ENCODE measurements at regions not wholly inside any gene's neighbourhood (a gene's known extent, or its start where the extent isn't known, plus 50 kb on each side); places are given as distances from the start of the nearest gene placed in this dataset.
A peak's percentile ranks its signal among the peaks of the same experiment; 100 is the strongest.

GRCh38 chr2:6060992-6061663 lies 368.9 kb downstream of the SOX11 start:
- H3K9me3 ChIP-seq (ENCODE audit: insufficient read depth, low read depth, low read length), result no peaks in the 10 kb centered on the region
- no peaks in the 10 kb centered on the region for H3K36me3 ChIP-seq (ENCODE audit: insufficient read depth, low read depth, low read length)
- peaks cover 5% of the 10 kb centered on the region; the same call in 1 of the 2 replicates for H3K4me1 ChIP-seq (ENCODE audit: insufficient read depth, low read length)

GRCh38 chr2:6064757-6065156 lies 372.6 kb downstream of the SOX11 start:
- Histone ChIP-seq H3K27me3 (ENCODE audit: insufficient read depth, low read length) (no peaks in the 10 kb centered on the region), H3K9ac (ENCODE audit: low read depth, low read length) (no peak overlapping the region), H3K36me3 (ENCODE audit: insufficient read depth, low read depth, low read length) (no peaks in the 10 kb centered on the region), H3K4me3 (ENCODE audit: low read length) (no peak overlapping the region), H3K9me3 (ENCODE audit: insufficient read depth, low read depth, low read length) (no peaks in the 10 kb centered on the region), H3K27ac (ENCODE audit: low read length) (no peak overlapping the region), H3K4me1 (ENCODE audit: insufficient read depth, low read length) (peaks cover 6% of the 10 kb centered on the region; the same call in 1 of the 2 replicates)

More at GRCh38 chr2:6060992-6061663, 368.9 kb downstream of the SOX11 start:
- no peaks in the 10 kb centered on the region for H3K27me3 ChIP-seq (ENCODE audit: insufficient read depth, low read length)
- no peak overlapping the region for H3K4me3 ChIP-seq (ENCODE audit: low read length)
- no peak overlapping the region for H3K9ac ChIP-seq (ENCODE audit: low read depth, low read length)
- no peak overlapping the region for H3K27ac ChIP-seq (ENCODE audit: low read length)

- H3K9ac ChIP-seq (ENCODE audit: low read depth, low read length), result no peak overlapping the region
- H3K36me3 ChIP-seq (ENCODE audit: insufficient read depth, low read depth, low read length), result no peaks in the 10 kb centered on the region
- no peaks in the 10 kb centered on the region for H3K9me3 ChIP-seq (ENCODE audit: insufficient read depth, low read depth, low read length)
- H3K27me3 ChIP-seq (ENCODE audit: insufficient read depth, low read length), result no peaks in the 10 kb centered on the region
- no peak overlapping the region for H3K4me3 ChIP-seq (ENCODE audit: low read length)
- H3K27ac ChIP-seq (ENCODE audit: low read length), result no peak overlapping the region
- H3K4me1 ChIP-seq (ENCODE audit: insufficient read depth, low read length), result peaks cover 11% of the 10 kb centered on the region; the same call in 1 of the 2 replicates
Observed at GRCh38 chr2:6065703-6066102, 373.5 kb downstream of the SOX11 start.

- Histone ChIP-seq H3K4me3 (ENCODE audit: low read length) (no peak overlapping the region), H3K9me3 (ENCODE audit: insufficient read depth, low read depth, low read length) (no peaks in the 10 kb centered on the region), H3K27ac (ENCODE audit: low read length) (no peak overlapping the region), H3K27me3 (ENCODE audit: insufficient read depth, low read length) (no peaks in the 10 kb centered on the region), H3K36me3 (ENCODE audit: insufficient read depth, low read depth, low read length) (no peaks in the 10 kb centered on the region), H3K9ac (ENCODE audit: low read depth, low read length) (no peak overlapping the region), H3K4me1 (ENCODE audit: insufficient read depth, low read length) (peaks cover 21% of the 10 kb centered on the region; the same call in 1 of the 2 replicates)
Observed at GRCh38 chr2:6067089-6067488, 374.9 kb downstream of the SOX11 start.

- H3K4me3 ChIP-seq (ENCODE audit: low read length), result no peak overlapping the region
- H3K27ac ChIP-seq (ENCODE audit: low read length), result no peak overlapping the region
Observed at GRCh38 chr2:6067806-6068205, 375.6 kb downstream of the SOX11 start.

GRCh38 chr2:6068429-6068828 lies 376.2 kb downstream of the SOX11 start:
- H3K9ac ChIP-seq (ENCODE audit: low read depth, low read length), result no peak overlapping the region
- H3K9me3 ChIP-seq (ENCODE audit: insufficient read depth, low read depth, low read length), result no peaks in the 10 kb centered on the region
- no peak overlapping the region for H3K27ac ChIP-seq (ENCODE audit: low read length)
- H3K4me3 ChIP-seq (ENCODE audit: low read length), result no peak overlapping the region
- H3K4me1 ChIP-seq (ENCODE audit: insufficient read depth, low read length), result peaks cover 33% of the 10 kb centered on the region; the same call in 1 of the 2 replicates
- H3K27me3 ChIP-seq (ENCODE audit: insufficient read depth, low read length), result no peaks in the 10 kb centered on the region
- no peaks in the 10 kb centered on the region for H3K36me3 ChIP-seq (ENCODE audit: insufficient read depth, low read depth, low read length)

More at GRCh38 chr2:6067806-6068205, 375.6 kb downstream of the SOX11 start:
- Histone ChIP-seq H3K4me1 (ENCODE audit: insufficient read depth, low read length) (peaks cover 28% of the 10 kb centered on the region; the same call in 1 of the 2 replicates), H3K36me3 (ENCODE audit: insufficient read depth, low read depth, low read length) (no peaks in the 10 kb centered on the region), H3K9me3 (ENCODE audit: insufficient read depth, low read depth, low read length) (no peaks in the 10 kb centered on the region), H3K9ac (ENCODE audit: low read depth, low read length) (no peak overlapping the region), H3K27me3 (ENCODE audit: insufficient read depth, low read length) (no peaks in the 10 kb centered on the region)

- peaks cover 43% of the 10 kb centered on the region; the same call in 1 of the 2 replicates for H3K4me1 ChIP-seq (ENCODE audit: insufficient read depth, low read length)
- H3K4me3 ChIP-seq (ENCODE audit: low read length), result peak overlapping the region; percentile 29; the same call in 1 of the 2 replicates
- no peaks in the 10 kb centered on the region for H3K36me3 ChIP-seq (ENCODE audit: insufficient read depth, low read depth, low read length)
- H3K27me3 ChIP-seq (ENCODE audit: insufficient read depth, low read length), result no peaks in the 10 kb centered on the region
- no peak overlapping the region for H3K27ac ChIP-seq (ENCODE audit: low read length)
- no peak overlapping the region for H3K9ac ChIP-seq (ENCODE audit: low read depth, low read length)
- H3K9me3 ChIP-seq (ENCODE audit: insufficient read depth, low read depth, low read length), result no peaks in the 10 kb centered on the region
Observed at GRCh38 chr2:6069381-6069780, 377.2 kb downstream of the SOX11 start.

GRCh38 chr2:6071519-6071918 lies 379.3 kb downstream of the SOX11 start:
- H3K36me3 ChIP-seq (ENCODE audit: insufficient read depth, low read depth, low read length), result no peaks in the 10 kb centered on the region
- H3K27ac ChIP-seq (ENCODE audit: low read length), result no peak overlapping the region
- H3K4me1 ChIP-seq (ENCODE audit: insufficient read depth, low read length), result peaks cover 45% of the 10 kb centered on the region; the same call in 1 of the 2 replicates
- H3K4me3 ChIP-seq (ENCODE audit: low read length), result no peak overlapping the region
- no peak overlapping the region for H3K9ac ChIP-seq (ENCODE audit: low read depth, low read length)
- H3K9me3 ChIP-seq (ENCODE audit: insufficient read depth, low read depth, low read length), result no peaks in the 10 kb centered on the region
- no peaks in the 10 kb centered on the region for H3K27me3 ChIP-seq (ENCODE audit: insufficient read depth, low read length)

GRCh38 chr2:6072276-6072675 lies 380.1 kb downstream of the SOX11 start:
- no peak overlapping the region; the same call in 1 of the 2 replicates for H3K4me3 ChIP-seq (ENCODE audit: low read length)
- no peaks in the 10 kb centered on the region for H3K27me3 ChIP-seq (ENCODE audit: insufficient read depth, low read length)
- no peak overlapping the region for H3K27ac ChIP-seq (ENCODE audit: low read length)
- no peaks in the 10 kb centered on the region for H3K9me3 ChIP-seq (ENCODE audit: insufficient read depth, low read depth, low read length)
- H3K9ac ChIP-seq (ENCODE audit: low read depth, low read length), result peak overlapping the region; percentile 7; the same call in 1 of the 2 replicates
- peaks cover 45% of the 10 kb centered on the region; the same call in 1 of the 2 replicates for H3K4me1 ChIP-seq (ENCODE audit: insufficient read depth, low read length)
- no peaks in the 10 kb centered on the region for H3K36me3 ChIP-seq (ENCODE audit: insufficient read depth, low read depth, low read length)

- H3K27me3 ChIP-seq (ENCODE audit: insufficient read depth, low read length), result no peaks in the 10 kb centered on the region
- peak overlapping the region; percentile 7; the same call in 1 of the 2 replicates for H3K9ac ChIP-seq (ENCODE audit: low read depth, low read length)
- no peaks in the 10 kb centered on the region for H3K9me3 ChIP-seq (ENCODE audit: insufficient read depth, low read depth, low read length)
- H3K36me3 ChIP-seq (ENCODE audit: insufficient read depth, low read depth, low read length), result no peaks in the 10 kb centered on the region
- no peak overlapping the region for H3K27ac ChIP-seq (ENCODE audit: low read length)
- peaks cover 45% of the 10 kb centered on the region; the same call in 1 of the 2 replicates for H3K4me1 ChIP-seq (ENCODE audit: insufficient read depth, low read length)
- H3K4me3 ChIP-seq (ENCODE audit: low read length), result peak overlapping the region; percentile 14; the same call in 1 of the 2 replicates
Observed at GRCh38 chr2:6072768-6073167, 380.6 kb downstream of the SOX11 start.

GRCh38 chr2:6073191-6074088 lies 381.3 kb downstream of the SOX11 start:
- Histone ChIP-seq H3K4me3 (ENCODE audit: low read length) (peak overlapping the region; percentile 14; the same call in 1 of the 2 replicates), H3K4me1 (ENCODE audit: insufficient read depth, low read length) (peaks cover 43% of the 10 kb centered on the region; the same call in 1 of the 2 replicates), H3K9me3 (ENCODE audit: insufficient read depth, low read depth, low read length) (no peaks in the 10 kb centered on the region), H3K36me3 (ENCODE audit: insufficient read depth, low read depth, low read length) (no peaks in the 10 kb centered on the region), H3K9ac (ENCODE audit: low read depth, low read length) (peak overlapping the region; percentile 55; the same call in 1 of the 2 replicates), H3K27ac (ENCODE audit: low read length) (no peak overlapping the region), H3K27me3 (ENCODE audit: insufficient read depth, low read length) (no peaks in the 10 kb centered on the region)
